ENCODE measurements at regions not wholly inside any gene's neighbourhood (a gene's known extent, or its start where the extent isn't known, plus 50 kb on each side); places are given as distances from the start of the nearest gene placed in this dataset.
"Not testable (repeated sequence)": the region's sequence is repeated elsewhere in the genome, so short reads cannot be mapped to it uniquely, and the experiment has no call there.

GRCh38 chr1:146863799-146864319, 74.3 kb upstream of the NBPF12 start:
- TF ChIP-seq ZFP3 (CRISPR knock-in tag; IDR thresholded peaks at IDR 0.05); TOX (CRISPR knock-in tag; IDR thresholded peaks at IDR 0.05; ENCODE audit: borderline replicate concordance); ZNF565 (CRISPR knock-in tag; conservative IDR thresholded peaks at IDR 0.05; ENCODE audit: low read depth); TCF4 (CRISPR knock-in tag; IDR thresholded peaks at IDR 0.05; ENCODE audit: borderline replicate concordance); PPARA (CRISPR knock-in tag; IDR thresholded peaks at IDR 0.05; ENCODE audit: borderline replicate concordance); ZNF8 (CRISPR knock-in tag; IDR thresholded peaks at IDR 0.05); ESRRG (CRISPR knock-in tag; IDR thresholded peaks at IDR 0.05); GLIS3 (CRISPR knock-in tag; IDR thresholded peaks at IDR 0.05); CSDC2 (CRISPR knock-in tag; IDR thresholded peaks at IDR 0.05); CREB5 (CRISPR knock-in tag; IDR thresholded peaks at IDR 0.05; ENCODE audit: low read depth); SNAI2 (CRISPR knock-in tag; IDR thresholded peaks at IDR 0.05); PATZ1 (CRISPR knock-in tag; IDR thresholded peaks at IDR 0.05; ENCODE audit: borderline replicate concordance); ARNTL (CRISPR knock-in tag; IDR thresholded peaks at IDR 0.05; ENCODE audit: borderline replicate concordance, low read depth): not testable (repeated sequence)
